CD4-positive, CD25-positive, alpha-beta regulatory T cell (primary cell): ENCODE measurements at regions not wholly inside any gene's neighbourhood (a gene's known extent, or its start where the extent isn't known, plus 50 kb on each side); places are given as distances from the start of the nearest gene placed in this dataset.
A peak's percentile ranks its signal among the peaks of the same experiment; 100 is the strongest.

Experiments
- ATAC-seq, 2 donors: fragments of 150-1000 bp; cut with Tn5 transposase; one replicate each; pipeline ENCODE4 v1.10.0; 2021; ENCODE audit warnings: low read depth in 2 of 2, moderate number of reproducible peaks in 2 of 2, moderate library complexity in 1 of 2
- DNase-seq, 3 donors: peaks; one replicate each; pipeline versions ENCODE4 v3.0.0 to v3.0.0-alpha.2; 2012 to 2022; ENCODE audit warnings: mixed read lengths in 1 of 3
- H3K27ac ChIP-seq: one replicate; pipeline ENCODE4 v1.7.0; 2013; ENCODE audit warnings: mild to moderate bottlenecking, low read length; ENCODE audit not compliant: insufficient read depth, poor library complexity, severe bottlenecking
- H3K27me3 ChIP-seq: one replicate; pipeline ENCODE4 v1.7.0; 2013; ENCODE audit warnings: low read length; ENCODE audit not compliant: control insufficient read depth, insufficient read depth
- H3K36me3 ChIP-seq: one replicate; pipeline ENCODE4 v1.7.0; 2013; ENCODE audit warnings: mild to moderate bottlenecking, low read length, moderate library complexity; ENCODE audit not compliant: control insufficient read depth, insufficient read depth
- H3K4me1 ChIP-seq: 2 replicates; pipeline ENCODE4 v1.7.0; 2013; ENCODE audit warnings: mild to moderate bottlenecking, low read length; ENCODE audit not compliant: insufficient read depth, control insufficient read depth, poor library complexity, severe bottlenecking
- H3K4me3 ChIP-seq: one replicate; pipeline ENCODE4 v1.7.0; 2013; ENCODE audit warnings: low read depth, mild to moderate bottlenecking, low read length, moderate library complexity
- H3K9me3 ChIP-seq, 2 experiments: 1 replicate in 1 of 2; 2 replicates in 1 of 2; pipeline ENCODE4 v1.7.0; 2013; ENCODE audit warnings: low read length in 2 of 2, mild to moderate bottlenecking in 1 of 2, moderate library complexity in 1 of 2; ENCODE audit not compliant: control insufficient read depth in 2 of 2
- H3K27ac Mint-ChIP-seq, 3 donors: one replicate each; pipeline ENCODE4 v1.8.0; 2020 to 2022; ENCODE audit warnings: mild to moderate bottlenecking in 3 of 3, mixed read lengths in 3 of 3, moderate library complexity in 2 of 3
- H3K27me3 Mint-ChIP-seq: one replicate; pipeline ENCODE4 v1.8.0; 2022; ENCODE audit warnings: mild to moderate bottlenecking, mixed read lengths
- H3K36me3 Mint-ChIP-seq: one replicate; pipeline ENCODE4 v1.8.0; 2020; ENCODE audit warnings: mixed read lengths
- H3K4me1 Mint-ChIP-seq, 4 donors: one replicate each; pipeline ENCODE4 v1.8.0; 2020 to 2022; ENCODE audit warnings: mixed read lengths in 4 of 4, mild to moderate bottlenecking in 1 of 4
- H3K4me3 Mint-ChIP-seq, 4 donors: one replicate each; pipeline ENCODE4 v1.8.0; 2020 to 2022; ENCODE audit warnings: mild to moderate bottlenecking in 4 of 4, mixed read lengths in 4 of 4, moderate library complexity in 3 of 4
- H3K9me3 Mint-ChIP-seq, 7 donors: one replicate each; pipeline ENCODE4 v1.8.0; 2020 to 2022; ENCODE audit warnings: mixed read lengths in 7 of 7, mild to moderate bottlenecking in 3 of 7, moderate library complexity in 2 of 7

DNA sequence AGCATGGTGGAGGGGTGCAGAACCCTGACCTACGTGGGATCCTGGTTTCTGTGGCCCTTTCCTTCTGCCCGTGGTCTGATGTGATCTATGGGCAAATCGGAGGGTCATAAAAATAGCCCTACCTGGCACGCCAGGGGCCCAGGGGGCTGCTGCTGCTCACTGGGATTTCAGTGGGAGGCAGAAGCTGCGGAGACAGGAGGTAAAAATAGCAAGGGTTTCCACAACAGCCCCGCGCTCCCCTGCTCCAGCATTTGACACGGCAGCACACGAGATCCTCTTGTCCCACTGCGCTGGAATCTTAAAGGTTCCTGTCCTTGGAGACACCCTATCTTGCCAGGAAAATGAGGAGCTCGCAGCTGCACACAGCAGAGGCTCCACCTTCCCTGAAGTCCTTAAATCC is 321.2 kb downstream of the CTTN start:
- Histone ChIP-seq H3K9me3 (no peaks in the 10 kb centered on the region), H3K36me3 (no peaks in the 10 kb centered on the region), H3K4me3 (no peak overlapping the region), H3K4me1 (no peaks in the 10 kb centered on the region), H3K27ac (no peak overlapping the region), H3K27me3 (no peaks in the 10 kb centered on the region)
- H3K36me3 Mint-ChIP-seq: no peaks in the 10 kb centered on the region
- no peaks in the 10 kb centered on the region for H3K4me1 Mint-ChIP-seq
- DNase-seq: no peak
- no peak overlapping the region for H3K27ac Mint-ChIP-seq
- no peak for ATAC-seq
- no peaks in the 10 kb centered on the region for H3K27me3 Mint-ChIP-seq
- no peak overlapping the region for H3K4me3 Mint-ChIP-seq
- H3K9me3 Mint-ChIP-seq: peaks cover 0 to 2% (median 0%) of the 10 kb centered on the region in 7 donors

DNA sequence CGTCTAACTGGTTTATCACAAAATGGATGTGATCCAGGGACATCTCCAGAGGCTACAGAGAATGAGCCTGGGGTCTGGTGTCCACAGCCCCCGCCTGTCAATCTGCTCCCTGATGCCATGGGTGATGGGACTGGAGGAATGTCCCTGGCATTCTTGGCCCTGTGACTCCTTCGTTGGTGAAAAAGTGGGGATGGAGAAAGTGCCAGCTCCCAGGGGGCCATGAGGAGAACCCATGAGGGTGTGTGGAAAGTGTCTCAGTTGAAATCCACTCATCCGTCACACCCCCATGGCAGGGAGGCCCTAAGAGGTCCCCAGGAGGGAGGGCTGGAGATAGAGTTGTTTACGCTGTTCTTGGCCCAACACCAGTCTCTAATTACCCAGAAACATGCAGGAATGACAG is 322.0 kb downstream of the CTTN start:
- no peaks in the 10 kb centered on the region for H3K4me1 ChIP-seq
- no peak overlapping the region for H3K27ac Mint-ChIP-seq
- no peak overlapping the region for H3K4me3 Mint-ChIP-seq
- H3K27me3 ChIP-seq: no peaks in the 10 kb centered on the region
- no peaks in the 10 kb centered on the region for H3K36me3 ChIP-seq
- DNase-seq (no peak), ATAC-seq (no peak)
- no peak overlapping the region for H3K4me3 ChIP-seq
- no peaks in the 10 kb centered on the region for H3K9me3 ChIP-seq
- no peak overlapping the region for H3K27ac ChIP-seq
- H3K4me1 Mint-ChIP-seq: no peaks in the 10 kb centered on the region
- H3K27me3 Mint-ChIP-seq: no peaks in the 10 kb centered on the region
- no peaks in the 10 kb centered on the region for H3K36me3 Mint-ChIP-seq
- peaks cover 0 to 2% (median 0%) of the 10 kb centered on the region in 7 donors for H3K9me3 Mint-ChIP-seq

DNA sequence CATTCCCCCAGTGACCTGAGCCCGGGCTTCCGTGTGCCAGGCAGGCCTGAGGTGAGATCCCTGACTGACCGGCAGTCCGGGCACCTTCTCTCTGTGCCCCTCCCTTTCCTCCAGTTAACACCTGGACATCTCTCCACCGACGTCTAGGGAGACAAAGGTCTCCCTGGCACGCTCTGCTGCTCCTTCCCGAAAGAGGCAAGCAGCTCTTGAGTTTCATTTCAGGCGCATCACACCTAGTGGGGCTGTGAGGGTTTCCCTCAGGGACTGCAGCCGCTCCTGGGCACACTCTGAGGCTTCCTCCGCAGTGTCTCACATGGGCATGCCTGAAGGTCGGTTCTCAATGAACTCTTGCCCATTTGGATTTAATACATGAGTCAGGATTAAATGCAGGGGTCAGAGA is 322.7 kb downstream of the CTTN start:
- no peaks in the 10 kb centered on the region for H3K9me3 ChIP-seq
- no peaks in the 10 kb centered on the region for H3K27me3 ChIP-seq
- no peaks in the 10 kb centered on the region for H3K36me3 Mint-ChIP-seq
- no peak overlapping the region for H3K4me3 Mint-ChIP-seq
- H3K27ac Mint-ChIP-seq: peak overlapping the region in 1 of 3 donors; percentile 20
- no peak for DNase-seq
- no peak for ATAC-seq
- H3K36me3 ChIP-seq: no peaks in the 10 kb centered on the region
- no peaks in the 10 kb centered on the region for H3K4me1 Mint-ChIP-seq
- peaks cover 0 to 2% (median 0%) of the 10 kb centered on the region in 7 donors for H3K9me3 Mint-ChIP-seq
- no peak overlapping the region for H3K4me3 ChIP-seq
- H3K27me3 Mint-ChIP-seq: no peaks in the 10 kb centered on the region
- no peaks in the 10 kb centered on the region for H3K4me1 ChIP-seq
- no peak overlapping the region for H3K27ac ChIP-seq

DNA sequence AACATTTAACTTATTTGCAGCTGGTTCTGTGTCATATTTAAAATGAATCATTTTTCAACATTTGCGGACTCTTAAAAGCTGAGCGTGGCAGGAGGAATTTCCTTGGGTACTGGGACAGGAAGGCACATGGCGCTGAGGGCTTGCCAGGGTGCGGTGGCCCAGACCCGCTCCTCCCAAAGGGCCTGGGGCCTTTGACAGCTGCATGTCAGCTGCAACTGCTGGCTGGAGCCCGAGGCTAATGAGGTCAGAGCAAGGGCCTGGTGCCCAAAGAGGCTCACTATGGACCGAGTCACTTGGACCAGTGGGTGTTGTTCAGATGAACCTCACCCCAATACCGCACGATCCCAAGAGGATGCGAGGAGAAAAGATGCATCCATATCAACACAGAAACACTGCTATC is 326.9 kb downstream of the CTTN start:
- Mint-ChIP-seq H3K4me1 (no peaks in the 10 kb centered on the region), H3K27ac (no peak overlapping the region), H3K27me3 (no peaks in the 10 kb centered on the region), H3K36me3 (no peaks in the 10 kb centered on the region), H3K9me3 (peaks cover 0 to 1% (median 0%) of the 10 kb centered on the region in 7 donors), H3K4me3 (peak overlapping the region in 1 of 4 donors; percentile 43)
- Histone ChIP-seq H3K36me3 (no peaks in the 10 kb centered on the region), H3K27ac (no peak overlapping the region), H3K4me3 (no peak overlapping the region), H3K4me1 (no peaks in the 10 kb centered on the region), H3K27me3 (no peaks in the 10 kb centered on the region), H3K9me3 (no peaks in the 10 kb centered on the region)
- ATAC-seq: no peak
- no peak for DNase-seq

DNA sequence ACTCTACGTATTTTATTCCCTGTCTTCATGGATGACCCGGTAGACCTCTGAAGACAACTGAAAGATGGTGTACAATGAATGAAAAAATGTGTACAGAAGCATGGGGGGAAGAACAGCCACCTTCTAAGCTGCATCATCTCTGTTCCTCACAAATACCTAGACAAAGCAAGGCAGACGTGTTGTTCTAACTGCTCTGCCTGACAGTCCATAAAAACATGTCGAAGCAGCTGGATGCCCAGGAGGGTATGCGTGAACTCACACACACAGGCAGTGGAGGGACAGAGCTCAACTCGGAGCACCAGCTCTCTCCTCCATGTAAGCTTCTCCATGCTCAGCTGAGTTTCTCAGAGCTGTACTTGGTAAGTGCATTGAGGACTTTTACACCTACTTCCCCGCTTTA is 327.4 kb downstream of the CTTN start:
- no peaks in the 10 kb centered on the region for H3K9me3 ChIP-seq
- H3K4me3 Mint-ChIP-seq: no peak overlapping the region
- no peaks in the 10 kb centered on the region for H3K4me1 ChIP-seq
- no peaks in the 10 kb centered on the region for H3K27me3 Mint-ChIP-seq
- no peak overlapping the region for H3K27ac ChIP-seq
- no peaks in the 10 kb centered on the region for H3K27me3 ChIP-seq
- H3K36me3 ChIP-seq: no peaks in the 10 kb centered on the region
- H3K4me3 ChIP-seq: no peak overlapping the region
- no peak for DNase-seq
- no peak for ATAC-seq
- H3K4me1 Mint-ChIP-seq: no peaks in the 10 kb centered on the region
- H3K9me3 Mint-ChIP-seq: peaks cover 0 to 4% (median 0%) of the 10 kb centered on the region in 7 donors
- H3K36me3 Mint-ChIP-seq: no peaks in the 10 kb centered on the region
- no peak overlapping the region for H3K27ac Mint-ChIP-seq

DNA sequence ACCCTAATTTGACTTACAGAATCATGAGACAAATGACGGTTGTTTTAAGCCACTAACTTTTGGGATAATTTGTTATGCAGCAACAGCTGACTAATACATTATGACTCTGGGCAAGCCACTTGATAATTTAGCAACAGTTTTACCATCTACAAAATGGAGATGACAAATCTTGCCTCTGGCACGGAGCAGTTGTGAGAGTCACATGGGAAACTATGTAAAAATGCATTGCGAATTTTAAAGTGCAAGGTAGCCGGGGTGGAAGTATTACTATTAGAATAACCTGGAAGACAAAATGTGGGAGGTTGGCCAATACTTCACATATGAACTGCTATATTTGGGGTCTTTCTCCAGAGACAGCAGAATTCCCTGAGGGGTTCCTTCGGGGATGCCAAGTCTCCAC is 328.7 kb downstream of the CTTN start:
- Histone ChIP-seq H3K36me3 (no peaks in the 10 kb centered on the region), H3K4me1 (no peaks in the 10 kb centered on the region), H3K27ac (no peak overlapping the region), H3K4me3 (no peak overlapping the region), H3K27me3 (no peaks in the 10 kb centered on the region), H3K9me3 (no peaks in the 10 kb centered on the region)
- Mint-ChIP-seq H3K4me1 (no peaks in the 10 kb centered on the region), H3K27me3 (no peaks in the 10 kb centered on the region), H3K36me3 (no peaks in the 10 kb centered on the region), H3K9me3 (peaks cover 0 to 4% (median 0%) of the 10 kb centered on the region in 7 donors), H3K4me3 (no peak overlapping the region), H3K27ac (no peak overlapping the region)
- ATAC-seq (no peak), DNase-seq (no peak)

DNA sequence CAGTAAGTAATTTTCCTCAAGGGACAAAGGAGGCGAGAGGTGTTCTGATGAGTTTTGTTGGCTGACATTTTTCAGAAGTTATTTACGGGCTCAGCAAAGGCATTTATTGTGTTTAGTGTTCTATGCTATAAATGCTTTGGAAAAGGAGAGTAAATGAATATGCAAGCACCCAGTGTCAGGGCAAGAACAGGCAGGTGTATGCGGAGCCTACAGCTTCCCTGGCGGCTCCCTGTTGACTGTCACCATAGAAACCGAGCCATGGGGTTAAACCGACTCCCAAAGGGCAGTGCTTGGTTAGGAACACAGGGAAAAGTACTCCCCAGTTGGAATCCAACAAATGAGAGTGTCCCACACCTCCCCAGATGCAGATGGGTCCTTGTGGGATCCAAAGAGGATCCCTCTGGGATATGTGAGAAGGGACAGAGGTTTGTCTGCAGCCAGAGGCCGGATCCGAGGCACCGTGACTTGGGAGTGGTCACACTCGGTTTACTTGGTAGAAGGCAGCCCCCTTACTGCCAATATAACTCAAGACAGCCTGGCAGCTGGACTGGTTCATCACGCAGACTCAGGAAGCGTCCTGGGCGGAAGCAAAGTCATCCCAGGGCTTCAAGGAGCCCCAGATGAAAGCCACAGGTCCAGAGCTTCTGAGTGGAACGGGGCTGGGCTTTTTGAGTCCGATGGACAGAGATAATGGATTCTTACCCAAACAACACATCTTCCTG is 329.7 kb downstream of the CTTN start:
- no peak for ATAC-seq
- peaks cover 0 to 4% (median 0%) of the 10 kb centered on the region in 7 donors for H3K9me3 Mint-ChIP-seq
- H3K36me3 Mint-ChIP-seq: no peaks in the 10 kb centered on the region

DNA sequence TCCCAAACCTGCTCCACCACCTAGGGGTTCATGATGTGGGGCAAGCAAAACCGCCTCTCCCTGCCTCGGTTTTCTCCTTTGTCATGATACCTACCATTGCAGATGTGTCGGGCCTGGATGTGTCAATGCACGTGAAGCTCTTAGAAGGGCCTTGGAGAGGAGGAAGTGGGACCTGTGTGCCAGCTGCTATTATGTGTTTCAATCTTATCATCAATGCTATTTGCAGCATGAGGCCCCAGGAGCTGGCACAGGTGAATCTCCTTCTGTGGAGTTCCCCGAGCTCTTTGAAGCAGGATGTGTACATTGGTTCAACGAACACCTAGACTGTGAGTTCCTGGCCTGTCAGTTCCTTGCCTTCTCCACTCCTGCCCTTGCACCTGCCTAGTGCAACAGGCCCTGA is 331.6 kb downstream of the CTTN start:
- Mint-ChIP-seq H3K4me3 (no peak overlapping the region), H3K4me1 (no peaks in the 10 kb centered on the region), H3K27ac (no peak overlapping the region), H3K36me3 (no peaks in the 10 kb centered on the region), H3K9me3 (peaks cover 0 to 4% (median 0%) of the 10 kb centered on the region in 7 donors), H3K27me3 (no peaks in the 10 kb centered on the region)
- no peak for ATAC-seq
- DNase-seq: no peak
- Histone ChIP-seq H3K36me3 (no peaks in the 10 kb centered on the region), H3K27me3 (no peaks in the 10 kb centered on the region), H3K9me3 (no peaks in the 10 kb centered on the region), H3K4me1 (no peaks in the 10 kb centered on the region), H3K27ac (no peak overlapping the region), H3K4me3 (no peak overlapping the region)

More for the DNA sequence above, 329.7 kb downstream of the CTTN start:
- Histone ChIP-seq H3K27me3 (no peaks in the 10 kb centered on the region), H3K36me3 (no peaks in the 10 kb centered on the region), H3K9me3 (no peaks in the 10 kb centered on the region), H3K27ac (no peak overlapping the region), H3K4me1 (no peaks in the 10 kb centered on the region), H3K4me3 (no peak overlapping the region)
- H3K27me3 Mint-ChIP-seq: no peaks in the 10 kb centered on the region
- H3K4me3 Mint-ChIP-seq: no peak overlapping the region
- no peak for DNase-seq
- H3K4me1 Mint-ChIP-seq: no peaks in the 10 kb centered on the region
- H3K27ac Mint-ChIP-seq: no peak overlapping the region
